ENCODE measurements at regions not wholly inside any gene's neighbourhood (a gene's known extent, or its start where the extent isn't known, plus 50 kb on each side); places are given as distances from the start of the nearest gene placed in this dataset.

DNA sequence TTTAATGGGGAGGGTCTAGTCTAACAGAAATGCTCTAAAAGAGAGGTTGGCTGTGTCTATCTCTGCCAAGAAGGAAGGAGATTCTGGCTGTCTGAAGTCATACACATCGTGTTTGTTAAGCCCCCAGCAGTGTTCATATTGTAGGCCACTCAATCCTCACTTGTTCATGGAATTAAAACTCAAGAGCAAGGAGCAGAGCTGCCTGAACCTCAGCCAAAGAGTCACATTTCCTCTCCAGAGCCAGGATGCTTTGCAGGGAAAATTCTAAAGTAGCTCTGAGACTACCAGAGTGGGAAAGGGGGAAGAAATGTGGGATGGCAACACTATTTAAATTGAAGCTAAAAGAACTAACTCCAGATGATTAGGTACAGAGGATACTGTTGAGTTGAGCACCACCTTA lies 190.7 kb upstream of the CXCR4 start:
- in situ Hi-C loops (cut with HindIII; ENCODE audit: low pct_unique_long_range_greater_than_20kb, low sequenced_read_pairs), result no loop called here
- Histone ChIP-seq H3K4me1 (ENCODE audit: control insufficient read depth, insufficient read depth, low read length) (no peaks in the 10 kb centered on the region), H3K27me3 (ENCODE audit: control insufficient read depth, insufficient read depth, low read length) (peaks cover 2% of the 10 kb centered on the region; the same call in 1 of the 2 replicates), H3K27ac (ENCODE audit: low read length) (no peak overlapping the region), H3K9me3 (ENCODE audit: control insufficient read depth, insufficient read depth, low read depth, low read length) (no peaks in the 10 kb centered on the region), H3K36me3 (ENCODE audit: control insufficient read depth, insufficient read depth, low read length) (no peaks in the 10 kb centered on the region), H3K4me3 (ENCODE audit: low read depth in 2 of 2, low read length in 2 of 2) (no peak overlapping the region)
- ChIA-PET CTCF (no interaction called here), POLR2A (no interaction called here)
- DNase-seq (ENCODE audit: low read depth, low spot score) (no peak), ATAC-seq (no peak)
- BruUV-seq (replicated peaks), result no TSS peak
- intact Hi-C loops (cut with micrococcal nuclease; ENCODE audit: unreplicated experiment), result no loop called here
- TF ChIP-seq POLR2AphosphoS5 (IDR thresholded peaks at IDR 0.05; ENCODE audit: low read depth, low read length) (no peak), TCF7L2 (IDR thresholded peaks at IDR 0.05; ENCODE audit: low read depth, low read length) (no peak), SIN3A (IDR thresholded peaks at IDR 0.05; ENCODE audit: borderline replicate concordance, insufficient read depth, low read depth, low read length) (no peak)
- TF ChIP-seq, protein P1, sequence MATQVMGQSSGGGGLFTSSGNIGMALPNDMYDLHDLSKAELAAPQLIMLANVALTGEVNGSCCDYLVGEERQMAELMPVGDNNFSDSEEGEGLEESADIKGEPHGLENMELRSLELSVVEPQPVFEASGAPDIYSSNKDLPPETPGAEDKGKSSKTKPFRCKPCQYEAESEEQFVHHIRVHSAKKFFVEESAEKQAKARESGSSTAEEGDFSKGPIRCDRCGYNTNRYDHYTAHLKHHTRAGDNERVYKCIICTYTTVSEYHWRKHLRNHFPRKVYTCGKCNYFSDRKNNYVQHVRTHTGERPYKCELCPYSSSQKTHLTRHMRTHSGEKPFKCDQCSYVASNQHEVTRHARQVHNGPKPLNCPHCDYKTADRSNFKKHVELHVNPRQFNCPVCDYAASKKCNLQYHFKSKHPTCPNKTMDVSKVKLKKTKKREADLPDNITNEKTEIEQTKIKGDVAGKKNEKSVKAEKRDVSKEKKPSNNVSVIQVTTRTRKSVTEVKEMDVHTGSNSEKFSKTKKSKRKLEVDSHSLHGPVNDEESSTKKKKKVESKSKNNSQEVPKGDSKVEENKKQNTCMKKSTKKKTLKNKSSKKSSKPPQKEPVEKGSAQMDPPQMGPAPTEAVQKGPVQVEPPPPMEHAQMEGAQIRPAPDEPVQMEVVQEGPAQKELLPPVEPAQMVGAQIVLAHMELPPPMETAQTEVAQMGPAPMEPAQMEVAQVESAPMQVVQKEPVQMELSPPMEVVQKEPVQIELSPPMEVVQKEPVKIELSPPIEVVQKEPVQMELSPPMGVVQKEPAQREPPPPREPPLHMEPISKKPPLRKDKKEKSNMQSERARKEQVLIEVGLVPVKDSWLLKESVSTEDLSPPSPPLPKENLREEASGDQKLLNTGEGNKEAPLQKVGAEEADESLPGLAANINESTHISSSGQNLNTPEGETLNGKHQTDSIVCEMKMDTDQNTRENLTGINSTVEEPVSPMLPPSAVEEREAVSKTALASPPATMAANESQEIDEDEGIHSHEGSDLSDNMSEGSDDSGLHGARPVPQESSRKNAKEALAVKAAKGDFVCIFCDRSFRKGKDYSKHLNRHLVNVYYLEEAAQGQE (IDR thresholded peaks at IDR 0.05; ENCODE audit: insufficient read depth in 1 of 2, low read depth in 2 of 2, low read length in 1 of 2), result no peak

DNA sequence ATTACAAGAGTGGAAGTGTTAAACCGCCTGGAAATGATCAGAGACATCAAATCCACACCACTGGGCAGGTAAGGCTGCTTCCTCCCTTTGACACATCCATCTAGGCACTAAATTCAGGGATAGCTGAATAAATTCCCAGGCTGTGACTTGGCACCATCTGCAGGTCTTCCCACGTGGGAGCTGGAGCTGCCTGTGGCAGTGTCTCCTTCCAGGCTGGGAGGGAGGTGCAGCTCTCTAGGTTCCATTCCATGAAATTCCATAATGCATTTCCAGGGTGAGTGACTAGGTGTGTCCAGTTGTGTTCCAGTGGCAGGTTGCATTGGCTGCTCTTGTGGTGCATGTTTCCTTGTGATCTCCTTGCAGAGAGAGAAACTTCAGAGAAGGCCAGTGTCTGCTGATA lies 188.9 kb upstream of the CXCR4 start:
- no peak for ATAC-seq
- in situ Hi-C loops (cut with HindIII; ENCODE audit: low pct_unique_long_range_greater_than_20kb, low sequenced_read_pairs), result no loop called here
- Histone ChIP-seq H3K27me3 (ENCODE audit: control insufficient read depth, insufficient read depth, low read length) (peaks cover 6% of the 10 kb centered on the region; the same call in 1 of the 2 replicates), H3K9me3 (ENCODE audit: control insufficient read depth, insufficient read depth, low read depth, low read length) (no peaks in the 10 kb centered on the region), H3K4me3 (ENCODE audit: low read depth in 2 of 2, low read length in 2 of 2) (no peak overlapping the region), H3K27ac (ENCODE audit: low read length) (no peak overlapping the region), H3K36me3 (ENCODE audit: control insufficient read depth, insufficient read depth, low read length) (no peaks in the 10 kb centered on the region), H3K4me1 (ENCODE audit: control insufficient read depth, insufficient read depth, low read length) (no peaks in the 10 kb centered on the region)
- no peak for DNase-seq (ENCODE audit: low read depth, low spot score)
- no TSS peak for BruUV-seq (replicated peaks)
- TF ChIP-seq, protein P2, sequence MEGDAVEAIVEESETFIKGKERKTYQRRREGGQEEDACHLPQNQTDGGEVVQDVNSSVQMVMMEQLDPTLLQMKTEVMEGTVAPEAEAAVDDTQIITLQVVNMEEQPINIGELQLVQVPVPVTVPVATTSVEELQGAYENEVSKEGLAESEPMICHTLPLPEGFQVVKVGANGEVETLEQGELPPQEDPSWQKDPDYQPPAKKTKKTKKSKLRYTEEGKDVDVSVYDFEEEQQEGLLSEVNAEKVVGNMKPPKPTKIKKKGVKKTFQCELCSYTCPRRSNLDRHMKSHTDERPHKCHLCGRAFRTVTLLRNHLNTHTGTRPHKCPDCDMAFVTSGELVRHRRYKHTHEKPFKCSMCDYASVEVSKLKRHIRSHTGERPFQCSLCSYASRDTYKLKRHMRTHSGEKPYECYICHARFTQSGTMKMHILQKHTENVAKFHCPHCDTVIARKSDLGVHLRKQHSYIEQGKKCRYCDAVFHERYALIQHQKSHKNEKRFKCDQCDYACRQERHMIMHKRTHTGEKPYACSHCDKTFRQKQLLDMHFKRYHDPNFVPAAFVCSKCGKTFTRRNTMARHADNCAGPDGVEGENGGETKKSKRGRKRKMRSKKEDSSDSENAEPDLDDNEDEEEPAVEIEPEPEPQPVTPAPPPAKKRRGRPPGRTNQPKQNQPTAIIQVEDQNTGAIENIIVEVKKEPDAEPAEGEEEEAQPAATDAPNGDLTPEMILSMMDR (IDR thresholded peaks at IDR 0.05), result no peak
- TF ChIP-seq, protein P1 (IDR thresholded peaks at IDR 0.05; ENCODE audit: insufficient read depth in 1 of 2, low read depth in 2 of 2, low read length in 1 of 2), result no peak
- TF ChIP-seq TCF7L2 (IDR thresholded peaks at IDR 0.05; ENCODE audit: low read depth, low read length), result no peak
- ChIA-PET CTCF (no interaction called here), POLR2A (no interaction called here)
- intact Hi-C loops (cut with micrococcal nuclease; ENCODE audit: unreplicated experiment), result no loop called here
